H9 (cell line): ENCODE measurements at regions not wholly inside any gene's neighbourhood (a gene's known extent, or its start where the extent isn't known, plus 50 kb on each side); places are given as distances from the start of the nearest gene placed in this dataset.

ENCODE experiments used
- DNase-seq: peaks from one replicate; pipeline ENCODE4 v3.0.0-alpha.2; 2017
- H2AFZ ChIP-seq: one replicate; pipeline ENCODE4 v1.6.1; 2013; ENCODE audit warnings: mild to moderate bottlenecking, low read length, control low read depth, moderate library complexity
- H2AK5ac ChIP-seq: 2 replicates; pipeline ENCODE4 v1.6.1; 2013; ENCODE audit warnings: low read length, control low read depth, mixed read lengths; ENCODE audit not compliant: insufficient read length
- H2BK120ac ChIP-seq: one replicate; pipeline ENCODE4 v1.6.1; 2013; ENCODE audit warnings: low read depth, mild to moderate bottlenecking, low read length, control low read depth, inconsistent platforms; ENCODE audit not compliant: poor library complexity, severe bottlenecking
- H2BK12ac ChIP-seq: 2 replicates; pipeline ENCODE4 v1.6.1; 2013; ENCODE audit warnings: low read length, control low read depth, mixed read lengths, low read depth; ENCODE audit not compliant: insufficient read length
- H2BK15ac ChIP-seq: 2 replicates; pipeline ENCODE4 v1.6.1; 2013; ENCODE audit warnings: low read depth, low read length, control low read depth
- H2BK20ac ChIP-seq: one replicate; pipeline ENCODE4 v1.6.1; 2013; ENCODE audit warnings: low read depth, mild to moderate bottlenecking, low read length, control low read depth, inconsistent platforms; ENCODE audit not compliant: poor library complexity, severe bottlenecking
- H2BK5ac ChIP-seq: 2 replicates; pipeline ENCODE4 v1.6.1; 2013; ENCODE audit warnings: low read length, control low read depth, mixed read lengths; ENCODE audit not compliant: insufficient read length
- H3K14ac ChIP-seq: 2 replicates; pipeline ENCODE4 v1.6.1; 2013; ENCODE audit warnings: low read length, control low read depth; ENCODE audit not compliant: insufficient read depth
- H3K18ac ChIP-seq: 2 replicates; pipeline ENCODE4 v1.6.1; 2013; ENCODE audit warnings: low read depth, mild to moderate bottlenecking, mixed read lengths, low read length, control low read depth; ENCODE audit not compliant: insufficient read length
- H3K23ac ChIP-seq: 2 replicates; pipeline ENCODE4 v1.6.1; 2013; ENCODE audit warnings: low read length, control low read depth, mixed read lengths, low read depth; ENCODE audit not compliant: insufficient read length
- H3K23me2 ChIP-seq: 2 replicates; pipeline ENCODE4 v1.6.1; 2013; ENCODE audit warnings: low read depth, mild to moderate bottlenecking, mixed read lengths, low read length, control low read depth; ENCODE audit not compliant: insufficient read length, poor library complexity, severe bottlenecking
- H3K27ac ChIP-seq: 2 replicates; pipeline ENCODE4 v1.5.1; 2013; ENCODE audit warnings: low read length, control low read depth, mixed read lengths, low read depth; ENCODE audit not compliant: insufficient read length
- H3K27me3 ChIP-seq: 2 replicates; pipeline ENCODE4 v1.6.1; 2013; ENCODE audit warnings: low read length, control low read depth, inconsistent platforms; ENCODE audit not compliant: insufficient read depth
- H3K4ac ChIP-seq: 2 replicates; pipeline ENCODE4 v1.6.1; 2013; ENCODE audit warnings: low read depth, mild to moderate bottlenecking, control low read depth, inconsistent platforms, low read length, moderate library complexity
- H3K4me1 ChIP-seq: 2 replicates; pipeline ENCODE4 v1.6.1; 2013; ENCODE audit warnings: low read length, control low read depth, inconsistent platforms; ENCODE audit not compliant: insufficient read depth
- H3K4me2 ChIP-seq: 2 replicates; pipeline ENCODE4 v1.6.1; 2013; ENCODE audit warnings: low read length, control low read depth, mixed read lengths; ENCODE audit not compliant: insufficient read length, insufficient read depth
- H3K56ac ChIP-seq: 2 replicates; pipeline ENCODE4 v1.6.1; 2013; ENCODE audit warnings: low read depth, mild to moderate bottlenecking, mixed read lengths, low read length, control low read depth; ENCODE audit not compliant: insufficient read length
- H3K79me1 ChIP-seq: 2 replicates; pipeline ENCODE4 v1.6.1; 2013; ENCODE audit warnings: low read depth, mild to moderate bottlenecking, moderate library complexity, low read length, control low read depth, inconsistent platforms; ENCODE audit not compliant: insufficient read depth, poor library complexity, severe bottlenecking
- H3K79me2 ChIP-seq: 2 replicates; pipeline ENCODE4 v1.6.1; 2013; ENCODE audit warnings: low read length, control low read depth, inconsistent platforms; ENCODE audit not compliant: insufficient read depth
- H3K9ac ChIP-seq: 2 replicates; pipeline ENCODE4 v1.6.1; 2013; ENCODE audit warnings: low read length, control low read depth, mixed read lengths; ENCODE audit not compliant: insufficient read length; ENCODE audit errors: extremely low read depth
- H3K9me3 ChIP-seq: one replicate; pipeline ENCODE4 v1.6.1; 2013; ENCODE audit warnings: low read depth, low read length, inconsistent platforms; ENCODE audit not compliant: control insufficient read depth
- H3T11ph ChIP-seq: one replicate; pipeline ENCODE4 v1.6.1; 2013; ENCODE audit warnings: mild to moderate bottlenecking, low read length, control low read depth, inconsistent platforms
- H4K20me1 ChIP-seq: one replicate; pipeline ENCODE4 v1.6.1; 2013; ENCODE audit not compliant: control insufficient read depth, insufficient read length, insufficient read depth
- H4K5ac ChIP-seq: 2 replicates; pipeline ENCODE4 v1.6.1; 2013; ENCODE audit warnings: low read depth, mild to moderate bottlenecking, mixed read lengths, low read length, control low read depth; ENCODE audit not compliant: insufficient read length
- H4K8ac ChIP-seq: replicated peaks from 2 replicates; pipeline ENCODE4 v1.6.1; 2013; ENCODE audit warnings: low read length, control low read depth, mixed read lengths, low read depth; ENCODE audit not compliant: insufficient read length
- H4K91ac ChIP-seq: 2 replicates; pipeline ENCODE4 v1.6.1; 2013; ENCODE audit warnings: low read depth, mild to moderate bottlenecking, moderate library complexity, mixed read lengths, low read length, control low read depth; ENCODE audit not compliant: insufficient read length
- H3K27ac Mint-ChIP-seq, 3 experiments: 2 replicates in 2 of 3; 3 replicates in 1 of 3; pipeline ENCODE4 v1.8.0; 2020 to 2021; ENCODE audit warnings: mixed read lengths in 3 of 3, mild to moderate bottlenecking in 1 of 3, moderate library complexity in 1 of 3
- H3K27me3 Mint-ChIP-seq: 2 replicates; pipeline ENCODE4 v1.8.0; 2021; ENCODE audit warnings: low read depth, mild to moderate bottlenecking, moderate library complexity, mixed read lengths
- H3K36me3 Mint-ChIP-seq, 3 experiments: 2 replicates in 2 of 3; 3 replicates in 1 of 3; pipeline ENCODE4 v1.8.0; 2020 to 2021; ENCODE audit warnings: low read depth in 3 of 3, mixed read lengths in 3 of 3; ENCODE audit not compliant: insufficient read depth in 1 of 3
- H3K4me1 Mint-ChIP-seq, 2 experiments: 2 replicates each; pipeline ENCODE4 v1.8.0; 2020; ENCODE audit warnings: mixed read lengths in 2 of 2
- H3K4me3 Mint-ChIP-seq, 2 experiments: 2 replicates in 1 of 2; 3 replicates in 1 of 2; pipeline ENCODE4 v1.8.0; 2020 to 2021; ENCODE audit warnings: mild to moderate bottlenecking in 2 of 2, mixed read lengths in 2 of 2, moderate library complexity in 1 of 2
- H3K9me3 Mint-ChIP-seq, 2 experiments: 2 replicates in 1 of 2; 3 replicates in 1 of 2; pipeline ENCODE4 v1.8.0; 2020; ENCODE audit warnings: mild to moderate bottlenecking in 2 of 2, mixed read lengths in 2 of 2, moderate library complexity in 1 of 2
- WGBS: extraction: QIAGEN DNeasy Blood & Tissue Kit; methylation state at CpG from one replicate; pipeline ENCODE4 v1.1.7; 2013; ENCODE audit warnings: missing lambda C conversion rate, low lambda C conversion rate, mixed read lengths; ENCODE audit not compliant: insufficient read length; ENCODE audit errors: extremely low coverage; 5-methylcytosine and 5-hydroxymethylcytosine counted together
- TF ChIP-seq, protein P1 (sequence below): fragments of 200-600 bp; sonication (generic); conservative IDR thresholded peaks from 3 replicates; pipeline ENCODE4 v1.8.0; 2021; ENCODE audit warnings: antibody characterized with exemption, mild to moderate bottlenecking

DNA sequence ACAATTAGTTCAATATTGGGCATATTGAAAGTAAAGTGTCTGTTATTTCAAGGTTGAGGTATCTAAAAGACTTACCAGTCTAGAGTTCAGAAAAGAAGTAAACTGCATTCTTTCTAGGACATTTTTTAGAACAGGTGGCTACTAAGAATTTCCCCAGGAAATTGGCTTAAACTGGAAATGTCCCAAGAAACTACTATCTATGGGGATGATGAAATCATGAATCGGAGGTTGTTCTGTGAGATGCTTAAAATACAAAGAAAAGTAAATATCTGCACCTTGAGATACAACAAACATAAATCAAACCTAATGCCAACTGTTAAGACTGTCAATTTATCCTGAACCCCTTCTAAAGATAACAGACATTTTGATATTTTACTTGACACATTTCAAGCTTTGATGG, 226.5 kb upstream of the NREP start:
- H2BK5ac ChIP-seq, result no peak overlapping the region
- H4K5ac ChIP-seq, result no peak overlapping the region
- H3K23me2 ChIP-seq, result no peaks in the 10 kb centered on the region
- peaks cover 3 to 6% of the 10 kb centered on the region in 2 experiments; a peak in 2 of 5 replicates for H3K9me3 Mint-ChIP-seq
- H3K36me3 Mint-ChIP-seq, result peaks cover 0 to 3% (median 0%) of the 10 kb centered on the region in 3 experiments; a peak in 1 of 7 replicates
- H2AFZ ChIP-seq, result no peak overlapping the region
- H3K4me2 ChIP-seq, result no peak overlapping the region
- no peaks in the 10 kb centered on the region for H3K79me1 ChIP-seq
- no peak overlapping the region for H3K27ac Mint-ChIP-seq
- no peak overlapping the region for H3K27ac ChIP-seq
- TF ChIP-seq, protein P1, sequence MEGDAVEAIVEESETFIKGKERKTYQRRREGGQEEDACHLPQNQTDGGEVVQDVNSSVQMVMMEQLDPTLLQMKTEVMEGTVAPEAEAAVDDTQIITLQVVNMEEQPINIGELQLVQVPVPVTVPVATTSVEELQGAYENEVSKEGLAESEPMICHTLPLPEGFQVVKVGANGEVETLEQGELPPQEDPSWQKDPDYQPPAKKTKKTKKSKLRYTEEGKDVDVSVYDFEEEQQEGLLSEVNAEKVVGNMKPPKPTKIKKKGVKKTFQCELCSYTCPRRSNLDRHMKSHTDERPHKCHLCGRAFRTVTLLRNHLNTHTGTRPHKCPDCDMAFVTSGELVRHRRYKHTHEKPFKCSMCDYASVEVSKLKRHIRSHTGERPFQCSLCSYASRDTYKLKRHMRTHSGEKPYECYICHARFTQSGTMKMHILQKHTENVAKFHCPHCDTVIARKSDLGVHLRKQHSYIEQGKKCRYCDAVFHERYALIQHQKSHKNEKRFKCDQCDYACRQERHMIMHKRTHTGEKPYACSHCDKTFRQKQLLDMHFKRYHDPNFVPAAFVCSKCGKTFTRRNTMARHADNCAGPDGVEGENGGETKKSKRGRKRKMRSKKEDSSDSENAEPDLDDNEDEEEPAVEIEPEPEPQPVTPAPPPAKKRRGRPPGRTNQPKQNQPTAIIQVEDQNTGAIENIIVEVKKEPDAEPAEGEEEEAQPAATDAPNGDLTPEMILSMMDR, result no peak
- no peaks in the 10 kb centered on the region for H4K20me1 ChIP-seq
- H3K14ac ChIP-seq, result no peak overlapping the region
- H4K91ac ChIP-seq, result no peak overlapping the region
- WGBS, result no CpG with 5 or more reads among the region's 1 CpG
- DNase-seq, result no peak
- H3K9ac ChIP-seq, result no peak overlapping the region
- H2BK15ac ChIP-seq, result no peak overlapping the region
- H3T11ph ChIP-seq, result no peak overlapping the region
- H3K27me3 ChIP-seq, result no peaks in the 10 kb centered on the region
- H2BK120ac ChIP-seq, result no peak overlapping the region
- no peaks in the 10 kb centered on the region for H3K27me3 Mint-ChIP-seq
- no peak overlapping the region for H4K8ac ChIP-seq
- no peak overlapping the region for H3K23ac ChIP-seq
- H2AK5ac ChIP-seq, result no peak overlapping the region
- H3K56ac ChIP-seq, result no peak overlapping the region
- no peak overlapping the region for H3K4ac ChIP-seq
- no peaks in the 10 kb centered on the region for H3K4me1 Mint-ChIP-seq
- no peak overlapping the region for H3K4me3 Mint-ChIP-seq
- no peaks in the 10 kb centered on the region for H3K9me3 ChIP-seq
- no peaks in the 10 kb centered on the region for H3K79me2 ChIP-seq
- no peak overlapping the region for H3K18ac ChIP-seq
- H3K4me1 ChIP-seq, result no peaks in the 10 kb centered on the region
- H2BK12ac ChIP-seq, result no peak overlapping the region
- no peak overlapping the region for H2BK20ac ChIP-seq
